Nephron progenitor cell (in vitro differentiated cells): ENCODE measurements at regions not wholly inside any gene's neighbourhood (a gene's known extent, or its start where the extent isn't known, plus 50 kb on each side); places are given as distances from the start of the nearest gene placed in this dataset.
A peak's percentile ranks its signal among the peaks of the same experiment; 100 is the strongest.

Experiments used
- DNase-seq: peaks from one replicate; pipeline ENCODE4 v3.0.0; 2021
- H3K27ac Mint-ChIP-seq: 2 replicates; pipeline ENCODE4 v1.8.0; 2021; ENCODE audit warnings: mild to moderate bottlenecking, moderate library complexity, mixed read lengths
- H3K27me3 Mint-ChIP-seq: 2 replicates; pipeline ENCODE4 v1.8.0; 2021; ENCODE audit warnings: mild to moderate bottlenecking, low read depth, mixed read lengths; ENCODE audit not compliant: poor library complexity
- H3K36me3 Mint-ChIP-seq: 2 replicates; pipeline ENCODE4 v1.8.0; 2021; ENCODE audit warnings: low read depth, mixed read lengths
- H3K4me1 Mint-ChIP-seq: 2 replicates; pipeline ENCODE4 v1.8.0; 2021; ENCODE audit warnings: mixed read lengths
- H3K4me3 Mint-ChIP-seq: 2 replicates; pipeline ENCODE4 v1.8.0; 2021; ENCODE audit warnings: mild to moderate bottlenecking, moderate library complexity, mixed read lengths
- H3K9me3 Mint-ChIP-seq: 2 replicates; pipeline ENCODE4 v1.8.0; 2021; ENCODE audit warnings: mild to moderate bottlenecking, moderate library complexity, mixed read lengths
- CTCF ChIP-seq: fragments of 200-600 bp; sonication (generic); IDR thresholded peaks from 2 replicates; pipeline ENCODE4 v1.5.0; 2021; ENCODE audit warnings: antibody characterized with exemption

GRCh38 chr6:9543649-9544048 lies 871.2 kb downstream of the TFAP2A start:
- no peak overlapping the region for H3K27ac Mint-ChIP-seq
- H3K4me1 Mint-ChIP-seq: peaks cover 10% of the 10 kb centered on the region
- H3K9me3 Mint-ChIP-seq: no peaks in the 10 kb centered on the region
- no peak overlapping the region for H3K4me3 Mint-ChIP-seq
- no peaks in the 10 kb centered on the region for H3K36me3 Mint-ChIP-seq
- TF ChIP-seq CTCF: no peak
- DNase-seq: no peak
- H3K27me3 Mint-ChIP-seq: peaks cover 14% of the 10 kb centered on the region

DNA sequence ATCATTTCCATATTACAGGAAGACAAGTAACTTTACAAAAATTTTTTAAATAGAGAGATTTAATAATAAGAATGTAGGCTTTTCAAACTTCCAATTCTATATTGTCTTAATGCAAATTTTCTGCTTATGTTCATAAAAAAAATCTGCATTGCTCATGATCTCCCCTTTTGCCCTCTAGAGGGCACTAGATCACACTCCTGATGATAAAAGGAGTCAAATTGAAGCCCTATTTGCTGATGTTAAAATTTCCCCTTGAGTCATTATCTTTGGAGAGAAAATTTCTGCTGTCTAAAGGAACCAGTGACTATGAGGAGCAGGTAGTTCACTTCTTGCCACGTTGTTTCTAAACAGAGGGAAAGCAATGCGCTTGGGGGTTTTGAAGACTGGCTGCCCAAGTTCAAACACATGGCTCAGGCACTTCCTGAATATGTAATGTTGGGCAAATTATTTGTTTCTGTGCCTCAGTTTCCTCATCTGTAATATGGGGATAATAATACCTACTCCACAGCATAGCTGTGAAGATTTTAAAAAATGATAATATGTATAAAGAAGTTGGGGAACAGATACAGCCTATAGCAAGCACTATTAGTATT lies 874.2 kb downstream of the TFAP2A start:
- H3K4me3 Mint-ChIP-seq: no peak overlapping the region
- H3K27ac Mint-ChIP-seq: no peak overlapping the region
- peak; percentile 83 for TF ChIP-seq CTCF
- H3K9me3 Mint-ChIP-seq: no peaks in the 10 kb centered on the region
- no peak for DNase-seq
- H3K4me1 Mint-ChIP-seq: peaks cover 4% of the 10 kb centered on the region
- H3K27me3 Mint-ChIP-seq: peaks cover 10% of the 10 kb centered on the region
- H3K36me3 Mint-ChIP-seq: no peaks in the 10 kb centered on the region

- Mint-ChIP-seq H3K4me1 (peaks cover 4% of the 10 kb centered on the region), H3K36me3 (no peaks in the 10 kb centered on the region), H3K27me3 (peaks cover 10% of the 10 kb centered on the region), H3K27ac (no peak overlapping the region), H3K9me3 (no peaks in the 10 kb centered on the region), H3K4me3 (no peak overlapping the region)
- TF ChIP-seq CTCF: no peak
- DNase-seq: no peak
Observed at GRCh38 chr6:9540126-9540525, 874.7 kb downstream of the TFAP2A start.

DNA sequence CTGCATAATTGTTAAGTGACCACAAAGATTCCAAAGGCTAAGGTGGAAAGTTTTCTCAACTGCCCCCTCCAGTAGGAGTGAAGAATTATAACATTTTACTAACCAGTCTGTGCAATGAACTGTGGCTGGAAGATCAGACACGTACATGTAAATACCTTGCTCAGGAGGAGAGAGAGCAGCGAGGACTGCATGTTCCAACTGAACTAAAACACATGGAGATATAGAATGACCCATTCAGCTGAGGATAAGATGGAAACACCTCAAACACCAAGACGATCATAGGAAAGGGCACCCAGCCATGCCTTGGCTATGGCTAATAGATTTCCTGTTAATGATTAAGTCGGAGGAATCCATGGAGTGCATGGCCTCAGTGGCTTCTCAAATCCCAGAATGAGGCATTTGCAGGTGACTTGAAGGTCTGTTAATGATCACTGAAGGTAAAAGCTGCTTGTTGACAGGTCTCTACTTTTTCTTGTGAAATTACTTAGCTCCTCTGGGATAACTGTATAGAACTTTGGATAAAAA lies 875.6 kb downstream of the TFAP2A start:
- no peak for TF ChIP-seq CTCF
- H3K4me3 Mint-ChIP-seq: no peak overlapping the region
- H3K27ac Mint-ChIP-seq: no peak overlapping the region
- peaks cover 7% of the 10 kb centered on the region for H3K27me3 Mint-ChIP-seq
- no peak for DNase-seq
- H3K4me1 Mint-ChIP-seq: peaks cover 4% of the 10 kb centered on the region
- H3K36me3 Mint-ChIP-seq: no peaks in the 10 kb centered on the region
- no peaks in the 10 kb centered on the region for H3K9me3 Mint-ChIP-seq

DNA sequence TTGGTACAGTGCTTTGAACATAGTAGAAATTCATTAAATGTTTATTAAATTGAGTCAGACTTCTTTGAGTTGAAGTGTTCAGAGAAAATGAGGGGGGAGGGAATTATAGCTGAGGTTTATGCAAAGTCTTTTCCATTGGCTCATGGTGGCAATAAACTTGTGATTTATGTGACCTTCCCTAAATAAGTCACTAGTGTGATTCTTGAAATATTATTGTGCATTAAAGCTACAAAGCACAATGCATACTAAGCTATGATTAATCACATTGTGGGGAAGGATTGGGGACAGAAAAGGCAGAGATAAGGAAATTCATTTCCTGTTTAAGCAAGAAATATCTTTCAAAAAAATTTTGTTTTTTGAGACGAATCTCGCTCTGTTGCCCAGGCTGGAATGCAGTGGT lies 877.5 kb downstream of the TFAP2A start:
- no peak overlapping the region for H3K27ac Mint-ChIP-seq
- peaks cover 4% of the 10 kb centered on the region for H3K4me1 Mint-ChIP-seq
- no peak for DNase-seq
- H3K27me3 Mint-ChIP-seq: peaks cover 11% of the 10 kb centered on the region
- no peak overlapping the region for H3K4me3 Mint-ChIP-seq
- no peaks in the 10 kb centered on the region for H3K36me3 Mint-ChIP-seq
- no peaks in the 10 kb centered on the region for H3K9me3 Mint-ChIP-seq
- TF ChIP-seq CTCF: no peak

GRCh38 chr6:9535106-9535505 lies 879.8 kb downstream of the TFAP2A start:
- no peak for DNase-seq

More at GRCh38 chr6:9535106-9535505, 879.8 kb downstream of the TFAP2A start:
- Mint-ChIP-seq H3K27me3 (peaks cover 11% of the 10 kb centered on the region), H3K9me3 (peaks cover 3% of the 10 kb centered on the region), H3K27ac (no peak overlapping the region), H3K36me3 (no peaks in the 10 kb centered on the region), H3K4me1 (peaks cover 4% of the 10 kb centered on the region), H3K4me3 (no peak overlapping the region)
- TF ChIP-seq CTCF: no peak
